ENCODE measurements at regions not wholly inside any gene's neighbourhood (a gene's known extent, or its start where the extent isn't known, plus 50 kb on each side); places are given as distances from the start of the nearest gene placed in this dataset.

DNA sequence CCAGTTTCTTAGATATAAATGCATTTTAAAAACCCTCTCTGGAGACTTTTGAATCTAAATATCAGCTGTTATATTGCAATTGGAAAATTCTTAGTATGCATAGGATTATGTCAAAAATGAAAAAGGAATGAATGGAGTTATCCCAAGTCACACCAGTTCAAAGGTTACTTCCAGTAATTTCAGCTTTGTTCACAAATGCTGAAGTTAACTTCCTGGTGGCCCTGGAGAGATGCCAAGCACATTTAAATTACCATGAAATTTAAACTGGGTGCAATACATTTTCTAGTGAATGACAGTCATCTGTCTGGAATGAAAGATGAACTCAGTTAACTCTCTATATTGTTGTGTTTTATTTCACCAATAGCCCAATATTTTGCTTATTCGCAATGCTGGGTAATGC lies 753.9 kb downstream of the SUCLG1 start:
- no peaks in the 10 kb centered on the region for H3K79me2 ChIP-seq (ENCODE audit: insufficient read depth, low read length)
- no peak overlapping the region for H3K4me3 ChIP-seq (ENCODE audit: low read depth in 1 of 2, low read length in 2 of 2)
- no peak overlapping the region for H2AFZ ChIP-seq (ENCODE audit: low read depth, low read length)
- DNase-seq (no peak), ATAC-seq (ENCODE audit: insufficient read depth, low read depth) (no peak)
- H3K4me2 ChIP-seq (ENCODE audit: insufficient read depth, low read length): no peak overlapping the region
- H3K27ac ChIP-seq (ENCODE audit: low read length): no peak overlapping the region
- H3K9ac ChIP-seq (ENCODE audit: low read depth, low read length): no peak overlapping the region
- H4K20me1 ChIP-seq (ENCODE audit: insufficient read depth, low read length): no peaks in the 10 kb centered on the region
- H3K36me3 ChIP-seq (ENCODE audit: insufficient read depth, low read length): no peaks in the 10 kb centered on the region
- H3K4me1 ChIP-seq (ENCODE audit: insufficient read depth, low read length): no peaks in the 10 kb centered on the region
- H3K27me3 ChIP-seq (ENCODE audit: insufficient read depth, low read length, poor library complexity): no peaks in the 10 kb centered on the region
- no peak for TF ChIP-seq EZH2 (IDR thresholded peaks at IDR 0.05; ENCODE audit: borderline replicate concordance, low read depth, low read length, severe bottlenecking)
- TF ChIP-seq, protein P1, sequence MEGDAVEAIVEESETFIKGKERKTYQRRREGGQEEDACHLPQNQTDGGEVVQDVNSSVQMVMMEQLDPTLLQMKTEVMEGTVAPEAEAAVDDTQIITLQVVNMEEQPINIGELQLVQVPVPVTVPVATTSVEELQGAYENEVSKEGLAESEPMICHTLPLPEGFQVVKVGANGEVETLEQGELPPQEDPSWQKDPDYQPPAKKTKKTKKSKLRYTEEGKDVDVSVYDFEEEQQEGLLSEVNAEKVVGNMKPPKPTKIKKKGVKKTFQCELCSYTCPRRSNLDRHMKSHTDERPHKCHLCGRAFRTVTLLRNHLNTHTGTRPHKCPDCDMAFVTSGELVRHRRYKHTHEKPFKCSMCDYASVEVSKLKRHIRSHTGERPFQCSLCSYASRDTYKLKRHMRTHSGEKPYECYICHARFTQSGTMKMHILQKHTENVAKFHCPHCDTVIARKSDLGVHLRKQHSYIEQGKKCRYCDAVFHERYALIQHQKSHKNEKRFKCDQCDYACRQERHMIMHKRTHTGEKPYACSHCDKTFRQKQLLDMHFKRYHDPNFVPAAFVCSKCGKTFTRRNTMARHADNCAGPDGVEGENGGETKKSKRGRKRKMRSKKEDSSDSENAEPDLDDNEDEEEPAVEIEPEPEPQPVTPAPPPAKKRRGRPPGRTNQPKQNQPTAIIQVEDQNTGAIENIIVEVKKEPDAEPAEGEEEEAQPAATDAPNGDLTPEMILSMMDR (IDR thresholded peaks at IDR 0.05; ENCODE audit: borderline replicate concordance, extremely low read depth, low read length, poor library complexity, severe bottlenecking): no peak
- H3K9me3 ChIP-seq (ENCODE audit: insufficient read depth, low read length, severe bottlenecking): no peaks in the 10 kb centered on the region

DNA sequence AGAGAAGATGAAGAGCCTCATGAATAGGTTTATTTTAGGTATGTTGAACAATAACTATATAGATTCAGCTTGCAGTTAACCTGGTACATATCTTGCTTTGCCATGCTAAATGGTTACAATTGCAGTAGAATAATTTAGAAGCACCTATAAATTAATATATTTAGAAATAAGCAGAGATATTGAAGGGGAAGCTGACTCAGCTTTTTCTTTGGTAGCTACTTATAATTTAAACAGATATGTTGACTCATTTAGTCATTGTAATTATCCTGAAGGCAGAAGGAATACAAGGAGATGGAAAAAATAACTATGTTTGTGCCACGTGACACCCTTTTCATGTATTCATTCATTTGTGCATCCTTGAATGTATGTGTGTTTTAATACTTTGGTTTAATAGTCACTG lies 755.5 kb downstream of the SUCLG1 start:
- Histone ChIP-seq H4K20me1 (ENCODE audit: insufficient read depth, low read length) (no peaks in the 10 kb centered on the region), H3K4me2 (ENCODE audit: insufficient read depth, low read length) (no peak overlapping the region), H3K27ac (ENCODE audit: low read length) (no peak overlapping the region), H3K27me3 (ENCODE audit: insufficient read depth, low read length, poor library complexity) (no peaks in the 10 kb centered on the region), H2AFZ (ENCODE audit: low read depth, low read length) (no peak overlapping the region), H3K9me3 (ENCODE audit: insufficient read depth, low read length, severe bottlenecking) (no peaks in the 10 kb centered on the region), H3K4me1 (ENCODE audit: insufficient read depth, low read length) (no peaks in the 10 kb centered on the region), H3K79me2 (ENCODE audit: insufficient read depth, low read length) (no peaks in the 10 kb centered on the region), H3K9ac (ENCODE audit: low read depth, low read length) (no peak overlapping the region), H3K4me3 (ENCODE audit: low read depth in 1 of 2, low read length in 2 of 2) (no peak overlapping the region), H3K36me3 (ENCODE audit: insufficient read depth, low read length) (no peaks in the 10 kb centered on the region)
- ATAC-seq (ENCODE audit: insufficient read depth, low read depth) (no peak), DNase-seq (no peak)
- no peak for TF ChIP-seq EZH2 (IDR thresholded peaks at IDR 0.05; ENCODE audit: borderline replicate concordance, low read depth, low read length, severe bottlenecking)
- TF ChIP-seq, protein P1 (IDR thresholded peaks at IDR 0.05; ENCODE audit: borderline replicate concordance, extremely low read depth, low read length, poor library complexity, severe bottlenecking): no peak

DNA sequence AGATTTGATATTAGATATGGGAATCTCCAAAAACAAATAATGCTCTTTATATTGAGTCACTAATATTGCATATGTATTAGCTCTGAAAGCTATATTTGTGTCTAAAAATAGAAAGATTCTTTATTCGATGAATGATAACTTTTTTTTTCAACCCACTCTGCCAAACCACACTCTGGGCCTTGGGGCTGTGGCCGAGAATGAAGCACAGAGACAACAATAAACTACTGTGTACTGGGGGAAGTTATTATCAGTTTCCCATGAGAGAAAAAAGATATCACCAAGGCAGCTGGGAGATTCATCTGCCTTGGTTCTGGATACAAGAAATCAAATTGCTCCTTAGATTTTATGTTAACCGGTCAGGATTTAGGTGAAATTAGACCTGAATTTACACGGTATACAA lies 762.2 kb downstream of the SUCLG1 start:
- Histone ChIP-seq H3K9me3 (ENCODE audit: insufficient read depth, low read length, severe bottlenecking) (no peaks in the 10 kb centered on the region), H3K27ac (ENCODE audit: low read length) (no peak overlapping the region), H2AFZ (ENCODE audit: low read depth, low read length) (no peak overlapping the region), H3K36me3 (ENCODE audit: insufficient read depth, low read length) (no peaks in the 10 kb centered on the region), H3K4me2 (ENCODE audit: insufficient read depth, low read length) (no peak overlapping the region), H4K20me1 (ENCODE audit: insufficient read depth, low read length) (no peaks in the 10 kb centered on the region), H3K4me1 (ENCODE audit: insufficient read depth, low read length) (no peaks in the 10 kb centered on the region), H3K4me3 (ENCODE audit: low read depth in 1 of 2, low read length in 2 of 2) (no peak overlapping the region), H3K79me2 (ENCODE audit: insufficient read depth, low read length) (no peaks in the 10 kb centered on the region), H3K9ac (ENCODE audit: low read depth, low read length) (no peak overlapping the region), H3K27me3 (ENCODE audit: insufficient read depth, low read length, poor library complexity) (no peaks in the 10 kb centered on the region)
- ATAC-seq (ENCODE audit: insufficient read depth, low read depth) (no peak), DNase-seq (no peak)
- no peak for TF ChIP-seq EZH2 (IDR thresholded peaks at IDR 0.05; ENCODE audit: borderline replicate concordance, low read depth, low read length, severe bottlenecking)
- TF ChIP-seq, protein P1 (IDR thresholded peaks at IDR 0.05; ENCODE audit: borderline replicate concordance, extremely low read depth, low read length, poor library complexity, severe bottlenecking): no peak

DNA sequence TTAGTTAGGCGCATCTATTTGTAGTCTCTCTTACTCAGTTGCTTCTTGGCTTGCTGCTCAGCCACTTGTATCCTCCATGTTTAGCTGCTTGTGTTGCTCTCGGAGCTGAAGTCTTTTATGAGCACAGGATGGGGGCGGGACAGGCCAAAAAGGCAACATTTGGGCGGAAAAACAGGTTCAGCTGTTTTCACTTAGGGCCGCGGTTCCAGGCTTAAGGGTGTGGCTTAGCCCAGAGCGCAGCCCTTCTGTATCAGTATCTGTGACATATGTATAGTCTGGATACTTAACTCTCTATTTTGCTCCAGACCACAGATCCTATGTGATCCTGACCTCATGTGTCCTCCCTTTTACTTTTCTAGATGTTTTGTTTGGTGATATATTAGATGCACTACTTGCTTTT lies 763.5 kb downstream of the SUCLG1 start:
- Histone ChIP-seq H3K27ac (ENCODE audit: low read length) (no peak overlapping the region), H3K9me3 (ENCODE audit: insufficient read depth, low read length, severe bottlenecking) (no peaks in the 10 kb centered on the region), H3K4me2 (ENCODE audit: insufficient read depth, low read length) (no peak overlapping the region), H2AFZ (ENCODE audit: low read depth, low read length) (no peak overlapping the region), H4K20me1 (ENCODE audit: insufficient read depth, low read length) (no peaks in the 10 kb centered on the region), H3K4me3 (ENCODE audit: low read depth in 1 of 2, low read length in 2 of 2) (no peak overlapping the region), H3K36me3 (ENCODE audit: insufficient read depth, low read length) (no peaks in the 10 kb centered on the region), H3K27me3 (ENCODE audit: insufficient read depth, low read length, poor library complexity) (no peaks in the 10 kb centered on the region), H3K9ac (ENCODE audit: low read depth, low read length) (no peak overlapping the region), H3K79me2 (ENCODE audit: insufficient read depth, low read length) (no peaks in the 10 kb centered on the region), H3K4me1 (ENCODE audit: insufficient read depth, low read length) (no peaks in the 10 kb centered on the region)
- no peak for DNase-seq
- TF ChIP-seq, protein P1 (IDR thresholded peaks at IDR 0.05; ENCODE audit: borderline replicate concordance, extremely low read depth, low read length, poor library complexity, severe bottlenecking): no peak
- TF ChIP-seq EZH2 (IDR thresholded peaks at IDR 0.05; ENCODE audit: borderline replicate concordance, low read depth, low read length, severe bottlenecking): no peak
- ATAC-seq (ENCODE audit: insufficient read depth, low read depth): no peak
